AG09309 (cell line): ENCODE measurements at regions not wholly inside any gene's neighbourhood (a gene's known extent, or its start where the extent isn't known, plus 50 kb on each side); places are given as distances from the start of the nearest gene placed in this dataset.
"Not testable (repeated sequence)": the region's sequence is repeated elsewhere in the genome, so short reads cannot be mapped to it uniquely, and the experiment has no call there.

ENCODE experiments used
- DNase-seq: peaks from one replicate; pipeline ENCODE4 v3.0.0-alpha.2; 2010; ENCODE audit warnings: low read depth
- H3K4me3 ChIP-seq: 2 replicates; pipeline ENCODE4 v1.5.1; 2011; ENCODE audit warnings: mild to moderate bottlenecking, low read depth, low read length, moderate library complexity; ENCODE audit not compliant: control insufficient read depth
- TF ChIP-seq, protein P1 (sequence below): IDR thresholded peaks from 2 replicates; pipeline ENCODE4 v1.5.1; 2011; ENCODE audit warnings: mild to moderate bottlenecking, low read depth, low read length, inconsistent platforms; ENCODE audit not compliant: insufficient read depth, control insufficient read depth; ENCODE audit errors: missing control alignments

DNA sequence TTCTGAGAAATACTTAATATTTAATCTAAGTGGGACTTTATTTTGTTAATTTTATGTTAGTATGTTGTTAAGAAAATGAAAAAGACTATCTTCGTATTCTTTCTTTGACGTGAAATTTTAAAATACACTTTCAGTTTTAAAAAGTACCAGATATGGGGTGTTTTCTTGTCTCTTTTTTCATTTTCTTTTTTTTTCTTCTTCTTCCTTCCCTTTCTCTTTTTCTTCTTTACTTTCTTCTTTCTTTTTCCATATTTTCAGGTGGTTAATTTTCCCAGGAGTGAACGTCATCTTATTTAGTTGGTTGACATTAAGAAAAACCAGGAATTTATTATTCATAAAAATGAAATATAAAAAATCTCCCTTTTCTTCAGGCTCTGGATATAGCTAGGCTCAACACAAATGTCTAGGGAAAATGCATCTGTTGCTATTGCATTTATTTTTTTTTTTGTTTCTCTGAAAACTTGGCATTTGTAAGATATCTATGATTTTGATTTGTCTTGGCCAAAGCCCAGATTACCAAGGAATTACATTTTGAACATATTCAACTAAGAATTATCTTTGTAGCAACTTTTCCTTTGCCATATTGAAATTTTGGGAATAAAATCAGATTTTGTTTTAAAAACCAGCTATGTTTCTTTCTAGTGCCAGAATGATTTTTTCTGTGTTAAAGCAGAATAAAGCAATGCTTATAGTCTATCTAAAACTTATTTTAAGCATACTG lies 241.3 kb upstream of the FOXP2 start:
- no peak for DNase-seq
- H3K4me3 ChIP-seq, result no peak overlapping the region
- TF ChIP-seq, protein P1, sequence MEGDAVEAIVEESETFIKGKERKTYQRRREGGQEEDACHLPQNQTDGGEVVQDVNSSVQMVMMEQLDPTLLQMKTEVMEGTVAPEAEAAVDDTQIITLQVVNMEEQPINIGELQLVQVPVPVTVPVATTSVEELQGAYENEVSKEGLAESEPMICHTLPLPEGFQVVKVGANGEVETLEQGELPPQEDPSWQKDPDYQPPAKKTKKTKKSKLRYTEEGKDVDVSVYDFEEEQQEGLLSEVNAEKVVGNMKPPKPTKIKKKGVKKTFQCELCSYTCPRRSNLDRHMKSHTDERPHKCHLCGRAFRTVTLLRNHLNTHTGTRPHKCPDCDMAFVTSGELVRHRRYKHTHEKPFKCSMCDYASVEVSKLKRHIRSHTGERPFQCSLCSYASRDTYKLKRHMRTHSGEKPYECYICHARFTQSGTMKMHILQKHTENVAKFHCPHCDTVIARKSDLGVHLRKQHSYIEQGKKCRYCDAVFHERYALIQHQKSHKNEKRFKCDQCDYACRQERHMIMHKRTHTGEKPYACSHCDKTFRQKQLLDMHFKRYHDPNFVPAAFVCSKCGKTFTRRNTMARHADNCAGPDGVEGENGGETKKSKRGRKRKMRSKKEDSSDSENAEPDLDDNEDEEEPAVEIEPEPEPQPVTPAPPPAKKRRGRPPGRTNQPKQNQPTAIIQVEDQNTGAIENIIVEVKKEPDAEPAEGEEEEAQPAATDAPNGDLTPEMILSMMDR, result no peak

DNA sequence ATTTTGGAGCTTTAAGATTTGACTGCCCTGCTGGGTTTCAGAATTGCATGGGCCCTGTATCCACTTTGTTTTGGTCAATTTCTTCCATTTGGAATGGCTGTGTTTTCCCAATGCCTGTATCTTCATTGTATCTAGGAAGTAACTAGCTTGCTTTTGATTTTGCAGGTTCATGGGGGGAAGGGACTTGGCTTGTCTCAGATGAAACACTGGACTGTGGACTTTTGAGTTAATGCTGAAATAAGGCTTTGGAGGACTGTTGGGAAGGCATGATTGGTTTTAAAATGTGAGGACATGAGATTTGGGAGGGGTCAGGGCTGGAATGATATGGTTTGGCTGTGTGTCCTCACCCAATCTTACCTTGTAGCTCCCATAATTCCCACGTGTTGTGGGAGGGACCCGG lies 245.2 kb upstream of the FOXP2 start:
- not testable (repeated sequence) for DNase-seq, H3K4me3 ChIP-seq

DNA sequence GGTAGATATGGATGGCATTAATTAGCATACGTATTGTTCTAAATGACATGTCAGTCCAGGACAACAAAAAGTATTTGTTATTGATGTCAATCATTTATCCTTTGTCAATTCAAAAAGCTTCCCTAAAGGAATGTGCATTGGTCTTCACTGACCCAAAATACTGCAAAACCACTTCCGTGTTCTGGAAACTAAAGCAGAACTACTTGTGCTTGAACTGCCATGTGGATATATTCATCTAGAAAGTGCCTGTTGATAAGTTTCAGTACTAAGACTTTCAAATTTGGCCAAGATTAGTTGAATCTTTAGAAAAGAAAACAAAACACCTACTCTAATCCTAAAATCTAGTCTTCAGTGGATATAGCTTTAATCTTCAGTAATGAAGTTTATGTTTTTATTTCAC lies 242.1 kb upstream of the PPP1R3A start:
- TF ChIP-seq, protein P1, result no peak
- no peak for DNase-seq
- no peak overlapping the region for H3K4me3 ChIP-seq

DNA sequence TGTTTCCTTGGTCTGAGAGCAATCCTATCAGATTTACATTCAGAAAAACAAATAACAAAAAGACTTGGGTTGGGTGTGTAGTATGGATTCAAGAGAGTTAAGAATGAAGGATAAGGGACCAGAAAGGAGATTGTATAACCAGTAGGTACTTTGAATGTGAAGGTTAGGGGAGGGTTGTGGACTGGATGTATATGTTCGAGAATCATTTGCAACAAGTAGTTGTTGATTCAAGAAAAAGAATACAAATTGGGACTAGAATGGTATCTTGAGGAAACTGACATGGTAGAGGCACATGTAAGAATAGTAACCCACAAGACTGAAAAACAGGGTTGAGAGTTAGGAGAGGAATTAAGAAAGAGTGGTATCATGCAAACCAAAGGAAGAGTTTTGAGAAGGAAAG lies 240.0 kb upstream of the PPP1R3A start:
- no peak overlapping the region for H3K4me3 ChIP-seq

DNA sequence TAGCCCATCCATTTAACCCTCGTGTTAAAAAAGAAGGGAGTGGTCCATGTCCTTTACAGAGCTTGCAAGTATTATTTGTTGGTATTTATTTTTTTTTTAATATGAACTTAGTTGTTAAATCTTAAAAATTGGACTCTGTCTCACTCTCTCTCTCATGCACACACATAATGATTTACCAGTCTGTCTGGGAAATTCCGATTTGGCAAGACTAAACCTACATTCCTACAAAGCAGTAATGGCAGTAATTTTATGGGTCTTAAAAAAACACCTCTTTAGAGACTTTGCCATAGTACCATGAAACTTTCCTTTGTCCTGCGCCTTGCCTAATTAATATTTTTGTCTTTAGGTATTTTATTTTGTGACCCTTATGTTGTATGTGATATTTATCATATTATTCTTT lies 239.5 kb upstream of the PPP1R3A start:
- H3K4me3 ChIP-seq, result no peak overlapping the region
- TF ChIP-seq, protein P1, result no peak
- no peak for DNase-seq

More for the DNA sequence above, 240.0 kb upstream of the PPP1R3A start:
- DNase-seq, result no peak
- TF ChIP-seq, protein P1, result no peak

DNA sequence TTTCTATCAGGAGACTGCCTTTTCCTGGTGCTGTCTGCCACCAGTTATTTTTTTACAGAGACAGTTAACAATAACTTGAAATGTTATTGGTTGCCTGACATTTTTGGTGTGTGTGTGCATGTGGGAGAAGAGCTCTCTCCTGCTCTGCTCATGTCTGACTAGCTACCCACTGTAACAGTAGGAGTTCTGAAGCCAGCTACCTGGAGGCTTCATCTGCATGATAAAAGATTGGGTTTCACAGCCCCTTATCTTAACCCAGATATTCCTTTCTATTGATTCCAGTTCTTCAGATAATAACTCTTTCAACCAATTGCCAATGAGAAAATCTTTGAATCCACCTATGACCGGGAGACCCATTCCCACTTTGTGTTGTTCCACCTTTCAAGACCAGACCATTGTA lies 237.4 kb upstream of the PPP1R3A start:
- no peak overlapping the region for H3K4me3 ChIP-seq
- TF ChIP-seq, protein P1, result no peak
- DNase-seq, result no peak

DNA sequence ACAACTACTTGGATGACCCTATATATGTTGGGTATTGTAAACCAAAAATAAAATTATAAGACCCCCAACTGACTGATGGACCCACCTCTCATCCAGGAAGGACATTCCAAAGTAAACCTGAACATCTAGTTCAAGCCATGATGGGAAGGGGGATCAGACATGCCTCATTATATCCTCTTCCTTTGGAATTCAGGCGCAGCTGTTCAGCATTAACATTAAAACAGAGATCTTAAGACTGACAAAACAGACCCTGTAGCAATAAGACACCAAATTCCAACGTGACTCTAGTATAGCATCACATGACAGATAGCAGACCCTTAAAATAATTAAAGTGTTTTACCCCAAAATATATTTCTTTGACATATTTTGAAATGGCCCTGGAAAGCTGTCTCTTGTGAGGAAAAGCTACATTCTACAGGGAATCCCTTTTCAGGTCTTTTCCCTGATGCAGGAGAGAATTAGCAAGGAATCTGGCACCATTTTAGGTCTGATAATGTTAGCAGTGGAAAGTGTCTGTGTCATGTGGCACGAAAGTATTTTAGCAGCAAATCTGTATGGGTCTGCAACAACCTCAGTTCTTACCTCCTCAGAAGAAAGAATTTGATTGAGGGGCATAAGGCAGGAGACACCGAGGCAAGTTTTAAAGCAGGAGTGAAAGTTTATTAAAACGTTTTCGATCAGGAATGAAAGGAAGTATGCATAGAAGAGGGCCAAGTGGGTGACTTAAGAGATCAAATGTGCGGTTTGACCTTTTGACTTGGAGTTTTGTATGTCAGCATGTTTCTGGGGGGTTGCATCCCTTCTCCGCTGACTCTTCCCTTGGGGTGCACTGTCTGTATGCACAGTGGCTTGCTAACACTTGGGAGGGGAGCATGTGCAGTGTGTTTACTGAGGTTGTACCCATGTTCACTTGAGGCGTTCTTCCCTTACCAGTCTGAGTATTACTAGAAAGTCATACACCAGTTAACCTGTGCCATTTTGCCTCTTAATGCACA lies 236.6 kb upstream of the PPP1R3A start:
- DNase-seq, result no peak
- no peak overlapping the region for H3K4me3 ChIP-seq
- TF ChIP-seq, protein P1, result no peak
